GM20000 (cell line): ENCODE measurements at regions not wholly inside any gene's neighbourhood (a gene's known extent, or its start where the extent isn't known, plus 50 kb on each side); places are given as distances from the start of the nearest gene placed in this dataset.

Experiments used
- DNase-seq: peaks from one replicate; pipeline ENCODE4 v3.0.0; 2012; ENCODE audit warnings: low spot score
- TF ChIP-seq, protein P1 (sequence below): IDR thresholded peaks from 2 replicates; pipeline ENCODE4 v1.5.1; 2012; ENCODE audit warnings: mild to moderate bottlenecking, control low read depth; ENCODE audit errors: extremely low read depth, missing control alignments

- DNase-seq: no peak
- TF ChIP-seq, protein P1, sequence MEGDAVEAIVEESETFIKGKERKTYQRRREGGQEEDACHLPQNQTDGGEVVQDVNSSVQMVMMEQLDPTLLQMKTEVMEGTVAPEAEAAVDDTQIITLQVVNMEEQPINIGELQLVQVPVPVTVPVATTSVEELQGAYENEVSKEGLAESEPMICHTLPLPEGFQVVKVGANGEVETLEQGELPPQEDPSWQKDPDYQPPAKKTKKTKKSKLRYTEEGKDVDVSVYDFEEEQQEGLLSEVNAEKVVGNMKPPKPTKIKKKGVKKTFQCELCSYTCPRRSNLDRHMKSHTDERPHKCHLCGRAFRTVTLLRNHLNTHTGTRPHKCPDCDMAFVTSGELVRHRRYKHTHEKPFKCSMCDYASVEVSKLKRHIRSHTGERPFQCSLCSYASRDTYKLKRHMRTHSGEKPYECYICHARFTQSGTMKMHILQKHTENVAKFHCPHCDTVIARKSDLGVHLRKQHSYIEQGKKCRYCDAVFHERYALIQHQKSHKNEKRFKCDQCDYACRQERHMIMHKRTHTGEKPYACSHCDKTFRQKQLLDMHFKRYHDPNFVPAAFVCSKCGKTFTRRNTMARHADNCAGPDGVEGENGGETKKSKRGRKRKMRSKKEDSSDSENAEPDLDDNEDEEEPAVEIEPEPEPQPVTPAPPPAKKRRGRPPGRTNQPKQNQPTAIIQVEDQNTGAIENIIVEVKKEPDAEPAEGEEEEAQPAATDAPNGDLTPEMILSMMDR: no peak
Observed at GRCh38 chr12:127558361-127558760, 708.6 kb upstream of the TMEM132C start.

DNA sequence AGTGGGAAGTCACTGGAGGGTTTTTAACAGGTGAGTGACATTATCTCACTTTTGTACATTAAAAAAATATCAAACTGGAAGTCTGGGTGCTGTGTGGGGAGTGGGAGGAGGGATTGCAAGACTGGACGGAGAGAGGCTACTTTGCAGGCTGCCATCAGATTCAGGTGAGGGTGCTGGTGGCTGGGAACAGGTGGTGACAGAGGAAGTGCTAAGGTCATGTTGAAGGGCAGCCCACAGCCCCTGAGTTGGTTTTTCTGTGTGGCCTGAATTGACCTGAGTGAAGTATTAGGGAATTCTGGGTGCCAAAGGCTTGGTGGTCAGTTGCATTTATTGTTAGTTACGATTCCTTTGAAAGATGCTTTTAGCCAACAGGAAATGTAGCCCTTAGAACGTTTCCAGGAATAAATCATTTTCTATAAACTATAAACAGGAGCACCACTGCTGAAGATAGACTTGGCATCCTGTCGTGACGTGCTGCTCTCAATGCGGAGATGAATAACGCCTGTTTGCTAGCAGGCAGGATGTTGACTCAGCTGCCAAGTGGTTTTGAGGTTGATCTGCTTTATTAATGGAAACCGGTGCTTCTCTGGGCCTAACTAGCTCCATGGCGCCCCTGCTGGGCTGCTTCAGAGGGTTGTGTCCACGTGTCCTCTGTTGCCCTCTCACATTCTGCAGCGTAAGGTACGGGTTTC lies 707.5 kb upstream of the TMEM132C start:
- TF ChIP-seq, protein P1: no peak
- DNase-seq: no peak

GRCh38 chr12:127560041-127560478 lies 706.9 kb upstream of the TMEM132C start:
- DNase-seq: no peak
- TF ChIP-seq, protein P1: no peak

GRCh38 chr12:127562816-127563215 lies 704.2 kb upstream of the TMEM132C start:
- TF ChIP-seq, protein P1: no peak

DNA sequence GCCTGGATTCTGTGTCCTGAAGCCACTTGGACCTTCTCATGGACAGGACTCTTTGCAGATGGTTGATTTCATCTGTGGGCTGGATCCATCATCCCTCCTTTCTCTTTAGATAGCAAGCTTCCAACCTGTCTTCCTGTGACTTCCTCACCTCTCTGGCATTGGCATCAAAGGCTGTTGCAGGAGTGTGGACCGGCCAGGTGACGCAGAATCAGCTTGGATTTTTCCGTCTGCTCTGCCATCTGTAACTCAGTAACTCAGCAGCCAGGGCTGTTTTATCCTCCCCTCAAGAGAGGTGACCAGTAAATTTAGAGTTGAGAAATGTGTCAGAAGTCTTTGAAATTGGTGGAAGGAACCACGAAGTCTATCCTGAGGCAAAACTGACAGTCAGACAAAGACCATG lies 701.7 kb upstream of the TMEM132C start:
- DNase-seq: no peak
- TF ChIP-seq, protein P1: no peak

More at GRCh38 chr12:127562816-127563215, 704.2 kb upstream of the TMEM132C start:
- no peak for DNase-seq

DNA sequence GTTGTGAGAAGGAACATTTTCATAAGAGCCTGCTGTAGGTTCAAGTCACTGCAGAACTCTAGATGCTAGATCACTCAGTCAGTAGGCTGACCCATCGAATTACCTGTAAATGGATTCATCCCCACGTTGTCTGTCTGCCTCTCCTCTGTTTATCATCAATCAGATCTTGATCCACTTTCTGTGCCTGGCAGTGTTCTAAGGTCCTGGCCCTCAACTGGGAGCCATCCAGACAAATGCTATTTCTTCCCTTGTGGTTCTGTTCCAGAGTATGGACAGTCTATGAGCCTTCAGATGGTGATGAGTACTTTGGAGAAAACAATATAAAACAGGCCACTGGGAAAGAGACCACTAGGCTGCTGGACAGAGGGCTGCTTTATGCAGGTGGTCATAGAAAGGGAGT lies 699.4 kb upstream of the TMEM132C start:
- DNase-seq: no peak
- TF ChIP-seq, protein P1: no peak

DNA sequence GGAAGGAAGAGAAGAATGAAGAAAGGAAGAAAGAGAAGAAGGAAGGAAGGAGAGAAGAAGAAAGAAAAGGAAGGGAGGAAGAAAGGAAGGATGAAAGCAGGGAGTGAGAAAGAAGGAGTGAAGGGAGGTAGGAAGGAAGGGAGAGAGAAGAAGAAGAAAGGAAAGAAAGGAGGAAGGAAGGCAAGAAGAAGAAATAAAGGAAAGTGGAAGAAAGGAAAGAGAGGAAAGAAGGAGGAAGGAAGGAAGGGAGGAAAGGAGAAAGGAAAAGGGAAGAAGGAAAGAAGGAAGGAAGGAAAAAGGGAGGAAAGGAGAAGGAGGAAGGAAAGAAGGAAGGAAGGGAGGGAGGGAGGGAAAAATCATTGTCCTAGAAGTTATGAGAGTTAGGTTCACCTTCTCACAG lies 696.6 kb upstream of the TMEM132C start:
- DNase-seq: no peak
- TF ChIP-seq, protein P1: no peak
